GM21528 (cell line): ENCODE measurements at regions not wholly inside any gene's neighbourhood (a gene's known extent, or its start where the extent isn't known, plus 50 kb on each side); places are given as distances from the start of the nearest gene placed in this dataset.

Source experiments
- ATAC-seq: cut with Tn5 transposase; IDR thresholded peaks from one replicate; pipeline ENCODE4 v1.9.1; 2021; ENCODE audit warnings: mild to moderate bottlenecking, moderate library complexity; ENCODE audit not compliant: unreplicated experiment, low FRiP score

DNA sequence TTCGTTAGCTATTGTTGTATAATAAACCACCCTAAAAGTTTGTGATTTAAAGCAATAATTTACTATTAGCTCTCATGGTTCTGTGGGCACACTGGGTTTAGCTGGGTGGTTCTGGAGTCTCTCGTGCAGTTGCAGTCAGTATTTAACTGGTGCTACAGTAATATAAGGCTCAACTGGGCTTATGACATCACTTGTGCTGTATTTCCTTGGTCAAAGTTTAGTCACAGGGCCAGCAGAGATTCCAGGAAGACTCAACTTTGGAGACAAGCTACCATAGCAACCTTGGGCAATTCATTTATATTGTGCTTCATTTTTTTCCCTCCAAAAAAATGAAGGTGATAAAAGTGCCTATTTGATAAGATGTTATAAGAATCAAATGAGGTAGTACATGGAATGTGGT is 204.2 kb upstream of the GUCY1A2 start:
- ATAC-seq, result no peak

DNA sequence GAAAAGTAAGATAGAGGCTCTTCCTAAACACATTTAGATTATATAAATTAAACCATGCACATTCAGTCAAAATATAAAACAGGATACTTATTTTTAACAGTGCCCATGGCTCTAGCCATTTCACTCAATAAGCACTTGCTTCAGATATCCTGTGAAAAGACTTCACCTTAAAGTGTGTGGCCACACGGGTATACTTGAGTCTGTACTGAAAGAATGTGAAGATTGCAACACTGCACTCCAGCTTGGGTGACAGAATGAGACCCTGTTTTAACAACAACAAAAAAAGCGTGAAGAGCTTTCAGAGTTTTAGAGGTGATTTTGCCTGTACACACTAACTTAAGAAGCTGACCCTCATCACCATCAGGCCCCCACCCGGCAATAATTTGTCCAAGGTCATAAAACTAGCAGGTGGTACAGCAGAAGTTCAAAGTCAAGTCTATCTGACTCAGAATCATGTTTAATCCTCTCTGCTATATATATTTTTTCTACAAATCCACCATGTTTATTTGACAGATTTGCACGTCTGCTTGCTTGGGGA is 203.5 kb upstream of the GUCY1A2 start:
- ATAC-seq, result no peak

DNA sequence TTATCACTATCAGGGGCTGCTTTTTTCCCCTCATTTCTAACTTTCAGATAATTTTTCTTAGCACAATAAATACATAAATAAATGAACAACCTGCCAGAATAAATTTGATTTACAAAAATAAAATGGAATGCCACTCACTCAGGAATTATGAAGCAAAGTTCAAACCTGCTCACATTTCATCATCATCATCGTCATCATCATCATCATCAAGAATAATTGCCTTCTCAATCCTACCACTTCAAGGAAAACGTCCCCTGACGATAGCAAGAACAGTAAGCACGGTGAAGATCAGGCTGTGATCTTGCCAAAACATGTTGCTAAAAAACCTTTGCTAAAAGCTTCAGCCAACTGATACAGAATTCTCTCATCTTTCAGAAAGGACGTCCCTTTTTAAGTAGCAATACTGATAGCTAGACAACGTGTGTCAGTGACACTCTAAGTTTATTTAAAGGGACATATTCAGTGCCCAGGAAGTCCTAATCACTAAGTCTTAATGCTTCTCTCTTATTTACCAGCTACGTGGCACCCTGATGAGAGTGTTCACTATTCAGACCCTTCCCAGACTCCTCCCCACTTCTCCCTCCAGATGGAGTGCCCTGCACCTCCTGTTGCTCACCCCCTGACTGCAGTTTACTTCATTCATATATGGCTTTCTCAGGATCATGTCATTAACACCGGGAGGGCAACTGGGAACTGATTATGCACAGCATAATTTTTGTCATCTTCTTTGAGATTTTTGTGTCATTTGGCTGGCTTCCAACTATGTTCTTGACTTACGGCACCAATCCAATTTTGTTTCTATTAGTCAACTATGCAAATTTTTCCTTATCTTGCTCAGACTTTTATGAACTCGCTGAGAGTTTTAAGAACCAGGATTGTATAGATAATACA is 200.1 kb upstream of the GUCY1A2 start:
- ATAC-seq, result no peak

DNA sequence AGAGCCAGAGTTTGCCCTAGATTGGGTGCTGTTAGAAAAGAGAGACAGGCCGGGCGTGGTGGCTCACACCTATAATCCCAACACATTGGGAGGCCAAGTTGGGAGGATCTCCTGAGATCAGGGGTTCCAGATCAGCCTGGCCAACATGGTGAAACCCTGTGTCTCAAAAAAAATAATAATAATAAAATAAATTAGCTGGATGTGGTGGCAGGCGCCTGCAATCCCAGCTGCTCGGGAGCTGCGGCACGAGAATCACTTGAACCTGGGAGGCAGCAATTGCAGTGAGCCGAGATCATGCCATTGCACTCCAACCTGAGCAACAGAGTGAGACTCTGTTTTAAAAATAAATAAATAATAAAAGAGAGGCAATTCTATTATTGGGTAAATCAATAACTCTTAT is 199.2 kb upstream of the GUCY1A2 start:
- no peak for ATAC-seq

DNA sequence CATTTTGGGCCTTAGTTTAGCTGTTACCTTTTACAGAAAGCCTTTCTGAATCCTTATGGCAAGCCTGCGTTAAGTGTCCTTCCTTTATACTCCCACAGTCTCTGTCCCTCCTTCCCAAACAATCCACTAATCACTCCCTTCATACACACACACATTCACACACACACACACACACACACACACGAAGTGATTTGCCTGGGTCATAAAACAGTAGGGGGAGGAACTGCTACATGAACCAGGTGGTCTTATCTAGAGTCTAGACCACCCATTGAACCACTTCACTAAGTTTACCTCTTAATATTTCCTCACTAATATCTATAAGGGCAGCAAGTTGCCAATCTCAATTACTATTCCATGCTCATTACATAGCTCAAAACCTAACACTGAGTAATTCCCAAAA is 196.7 kb upstream of the GUCY1A2 start:
- ATAC-seq, result no peak

DNA sequence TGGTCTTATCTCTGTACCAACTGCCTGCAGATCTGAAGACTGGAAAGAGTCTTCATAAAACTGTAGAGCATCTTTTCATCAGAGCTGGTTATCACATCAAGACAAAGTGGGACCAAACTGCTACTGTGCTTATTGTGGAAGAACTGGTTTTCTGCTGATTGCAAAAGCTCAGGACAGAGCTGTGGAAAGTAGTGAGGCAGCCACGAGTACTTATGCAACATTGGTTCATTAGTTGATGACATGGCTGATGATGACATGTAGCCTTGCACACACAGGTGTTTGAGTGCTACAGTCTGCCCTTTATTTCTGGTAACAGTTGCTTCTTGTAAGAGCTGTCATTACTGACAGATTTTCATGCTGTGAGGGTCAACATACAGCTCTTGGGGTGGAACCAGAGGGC is 185.4 kb upstream of the GUCY1A2 start:
- no peak for ATAC-seq

DNA sequence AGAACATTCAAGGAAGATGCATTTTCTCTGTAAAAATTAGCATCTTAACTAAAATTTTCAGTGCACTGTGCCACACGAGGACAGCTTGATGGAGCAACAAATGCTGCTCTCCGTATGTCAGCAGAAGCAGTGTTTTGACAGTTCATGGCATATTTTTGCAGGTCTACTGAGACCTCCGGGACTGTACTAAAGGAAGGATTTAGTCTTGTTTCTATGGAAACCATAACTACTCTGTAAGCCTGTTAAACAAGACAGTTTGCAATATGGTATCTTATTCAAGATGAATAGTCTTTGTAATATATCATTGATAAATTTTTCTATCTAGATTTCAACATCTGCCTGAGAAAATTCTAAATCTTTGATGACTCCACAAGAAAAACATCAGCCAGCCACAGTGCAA is 184.0 kb upstream of the GUCY1A2 start:
- ATAC-seq, result no peak

DNA sequence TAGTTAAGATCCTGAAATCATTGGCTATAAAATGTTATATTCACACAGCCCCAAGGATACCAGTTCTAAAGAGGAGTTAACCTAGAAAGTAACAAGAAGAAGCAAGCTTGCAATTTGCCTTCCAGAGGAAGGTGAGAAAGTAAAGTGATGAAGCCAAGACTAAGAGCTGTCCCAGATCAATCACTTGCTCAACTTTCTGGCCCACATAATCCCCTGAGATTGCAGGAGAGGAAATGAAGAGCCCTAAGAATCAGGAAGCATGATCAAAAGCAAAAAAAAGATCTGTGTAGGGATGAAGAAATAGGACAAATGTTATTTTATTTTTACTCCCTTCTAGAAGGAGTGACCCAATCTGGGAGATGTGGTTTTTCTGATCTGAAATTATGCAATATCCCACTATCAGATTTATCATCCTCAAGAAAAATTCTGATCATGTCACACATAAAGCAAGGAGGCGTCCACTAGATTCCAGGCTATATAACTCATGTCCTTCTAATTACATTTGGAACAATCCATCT is 180.3 kb upstream of the GUCY1A2 start:
- ATAC-seq, result no peak

DNA sequence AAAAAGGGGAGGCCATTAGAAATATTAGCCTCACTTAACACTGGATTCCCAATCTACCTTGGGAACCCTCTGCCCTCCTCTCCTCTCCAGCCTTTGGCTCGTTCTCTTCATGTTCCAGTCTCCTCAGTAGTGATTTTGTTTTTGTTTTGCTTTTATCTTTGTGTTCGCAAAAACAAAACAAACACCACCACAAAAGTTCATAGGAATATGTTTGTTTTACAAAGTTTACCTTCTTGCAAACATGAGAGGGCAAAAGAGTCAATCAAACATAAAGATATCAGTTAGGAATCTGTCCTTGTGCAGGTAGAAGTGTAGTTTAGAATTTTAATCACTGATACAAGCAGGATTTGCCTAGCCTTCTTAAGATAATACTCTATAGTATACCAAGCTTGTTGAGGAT is 179.7 kb upstream of the GUCY1A2 start:
- ATAC-seq, result no peak

DNA sequence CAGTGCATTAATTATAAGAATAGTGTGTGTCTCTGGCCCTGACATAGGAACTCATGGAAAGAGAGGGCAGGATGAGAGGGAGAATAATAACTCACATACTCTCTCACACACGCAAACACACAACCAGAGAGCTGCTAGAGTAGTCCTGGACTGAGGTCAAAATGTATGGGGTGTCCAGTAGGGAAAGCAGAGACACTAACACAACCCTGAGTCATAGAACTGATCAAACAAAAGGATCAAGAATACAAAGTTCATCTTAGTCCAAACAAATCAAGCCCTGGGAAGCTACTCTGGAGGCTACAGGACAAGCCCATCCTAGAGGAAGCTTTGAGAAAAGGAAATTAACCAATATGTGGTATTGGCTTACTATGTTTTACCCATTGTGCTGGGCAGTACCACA is 178.5 kb upstream of the GUCY1A2 start:
- ATAC-seq, result no peak

DNA sequence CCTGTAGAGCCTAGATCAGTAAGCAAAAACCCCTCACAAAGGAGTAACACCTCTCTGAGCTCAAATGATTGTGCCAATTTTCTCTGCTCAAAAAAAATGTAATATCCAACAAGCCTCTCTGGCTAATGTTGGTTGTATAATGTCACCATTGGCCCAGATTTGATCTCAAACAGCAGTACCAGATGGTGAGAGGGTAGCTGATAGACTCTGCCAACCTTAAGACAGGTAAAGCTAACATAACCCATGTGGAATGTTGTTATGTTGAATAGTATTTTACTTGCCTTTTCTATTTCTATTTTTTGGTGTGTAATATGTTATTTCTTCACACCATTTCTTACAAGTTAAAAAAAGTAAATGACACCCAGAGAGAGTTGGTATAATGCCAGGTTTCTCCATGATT is 166.7 kb upstream of the GUCY1A2 start:
- ATAC-seq, result no peak

DNA sequence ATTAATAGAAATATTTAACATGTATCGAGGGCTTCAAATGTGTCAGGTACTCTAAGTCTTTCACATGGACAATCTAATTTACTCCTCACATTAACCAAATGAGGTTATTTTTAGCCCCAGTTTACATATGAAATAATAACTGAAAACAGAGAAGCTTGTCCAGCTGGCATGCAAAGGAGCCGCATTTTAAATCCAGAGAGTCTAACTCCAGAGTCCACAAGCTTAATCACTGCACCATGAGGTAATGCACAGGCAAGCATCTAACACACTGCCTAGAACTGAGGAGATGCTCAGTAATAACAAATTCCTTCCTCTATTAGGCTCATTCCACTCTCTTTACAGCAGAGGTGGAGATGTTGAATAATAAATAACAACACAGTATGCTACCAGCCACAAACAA is 165.7 kb upstream of the GUCY1A2 start:
- no peak for ATAC-seq

DNA sequence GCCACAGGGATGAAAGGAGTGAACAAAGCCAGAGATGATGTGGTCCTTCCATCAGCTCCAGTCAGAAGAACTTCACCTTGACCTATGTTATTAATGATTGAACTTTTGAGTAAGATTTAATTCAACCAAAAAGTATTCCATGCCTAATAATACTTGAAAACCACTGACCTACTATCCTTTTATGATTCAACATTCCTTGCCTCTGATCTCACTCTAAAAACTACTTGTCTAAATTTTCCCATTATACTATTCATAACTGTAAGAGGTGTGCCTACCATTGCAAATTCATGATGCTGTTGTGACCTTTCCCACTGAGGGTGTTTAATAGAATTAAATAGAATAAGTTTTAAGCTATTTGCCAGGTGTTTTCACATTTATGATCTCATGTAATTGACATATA is 164.7 kb upstream of the GUCY1A2 start:
- no peak for ATAC-seq

DNA sequence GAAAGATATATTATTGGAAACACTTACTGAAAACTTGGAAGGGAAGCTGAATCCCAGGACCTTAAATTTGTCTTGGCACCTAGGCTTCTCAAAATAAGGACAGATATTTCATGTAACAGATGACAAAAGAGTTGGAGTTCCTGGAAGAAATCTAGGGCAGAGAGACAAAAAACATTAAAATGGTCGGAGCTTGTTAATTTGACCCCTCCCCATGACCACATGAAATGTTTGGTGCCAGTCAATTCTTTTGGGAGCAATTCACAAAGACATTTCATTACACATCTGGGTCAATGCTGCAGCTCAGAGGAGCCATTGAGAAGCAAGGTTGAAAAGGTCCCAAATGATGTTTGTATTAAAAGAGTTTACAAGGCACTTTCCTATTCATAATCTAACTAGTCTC is 162.0 kb upstream of the GUCY1A2 start:
- no peak for ATAC-seq

DNA sequence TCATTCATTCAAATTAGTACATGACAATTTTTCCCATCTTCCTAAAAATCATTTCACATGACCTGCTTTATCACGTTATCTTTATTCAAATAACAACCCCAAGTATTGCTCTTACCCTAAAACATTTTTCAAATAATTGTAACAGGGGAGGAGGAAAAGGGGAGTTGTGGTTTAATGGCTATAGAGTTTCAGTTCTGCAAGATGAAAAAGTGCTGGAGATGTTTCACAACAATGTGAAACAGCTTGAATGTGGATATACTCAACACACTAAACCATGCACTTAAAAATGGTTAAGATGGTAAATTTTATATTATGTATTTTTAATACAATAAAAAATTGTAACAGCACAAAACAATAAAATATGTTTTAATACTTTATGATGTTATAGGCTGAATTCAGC is 161.6 kb upstream of the GUCY1A2 start:
- ATAC-seq, result no peak

DNA sequence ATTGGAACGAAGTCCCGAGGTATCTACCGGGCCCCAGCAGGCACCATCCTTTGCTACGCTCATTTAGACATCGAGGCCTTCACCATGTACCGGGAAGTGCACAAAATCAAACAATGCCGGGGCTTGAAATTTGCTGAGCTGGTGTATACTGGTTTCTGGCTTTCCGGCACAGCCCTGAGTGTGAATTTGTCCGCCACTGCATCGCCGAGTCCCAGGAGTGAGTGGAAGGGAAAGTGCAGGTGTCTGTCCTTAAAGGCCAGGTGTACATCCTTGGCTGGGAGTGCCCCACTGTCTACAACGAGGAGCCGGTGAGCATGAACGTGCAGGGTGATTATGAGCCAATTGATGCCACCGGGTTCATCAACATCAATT is 158.8 kb upstream of the GUCY1A2 start:
- ATAC-seq, result no peak

DNA sequence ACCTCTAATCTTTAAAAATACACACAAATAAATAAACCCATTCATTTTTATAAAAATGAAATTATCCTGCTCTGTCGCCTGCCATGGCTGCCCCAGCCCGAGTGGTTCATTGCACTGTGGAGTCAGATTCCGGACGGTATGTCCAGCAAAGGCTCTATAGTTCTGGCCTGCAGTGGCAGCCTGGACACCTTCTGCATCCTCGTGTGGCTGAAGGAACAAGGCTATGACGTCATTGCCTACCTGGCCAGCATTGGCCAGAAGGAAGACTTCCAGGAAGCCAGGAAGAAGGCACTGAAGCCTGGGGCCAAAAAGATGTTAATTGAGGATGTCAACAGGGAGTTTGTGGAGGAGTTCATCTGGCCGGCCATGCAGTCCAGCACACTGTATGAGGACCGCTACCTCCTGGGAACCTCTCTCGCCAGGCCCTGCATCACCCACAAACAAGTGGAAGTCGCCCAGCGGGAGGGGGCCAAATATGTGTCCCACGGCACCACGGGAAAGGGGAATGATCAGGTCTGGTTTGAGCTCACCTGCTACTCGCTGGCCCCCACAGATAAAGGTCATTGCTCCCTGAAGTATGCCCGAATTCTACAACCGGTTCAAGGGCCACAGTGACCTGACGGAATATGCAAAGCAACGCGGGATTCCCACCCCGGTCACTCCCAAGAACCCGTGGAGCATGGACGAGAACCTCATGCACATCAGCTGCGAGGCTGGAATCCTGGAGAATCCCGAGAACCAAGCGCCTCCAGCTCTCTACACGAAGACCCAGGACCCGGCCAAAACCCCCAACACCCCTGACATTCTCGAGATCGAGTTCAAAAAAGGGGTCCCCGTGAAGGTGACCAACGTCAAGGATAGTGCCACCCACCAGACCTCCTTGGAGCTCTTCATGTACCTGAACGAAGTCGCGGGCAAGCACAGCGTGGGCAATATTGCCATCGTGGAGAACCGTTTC is 158.2 kb upstream of the GUCY1A2 start:
- ATAC-seq, result no peak

DNA sequence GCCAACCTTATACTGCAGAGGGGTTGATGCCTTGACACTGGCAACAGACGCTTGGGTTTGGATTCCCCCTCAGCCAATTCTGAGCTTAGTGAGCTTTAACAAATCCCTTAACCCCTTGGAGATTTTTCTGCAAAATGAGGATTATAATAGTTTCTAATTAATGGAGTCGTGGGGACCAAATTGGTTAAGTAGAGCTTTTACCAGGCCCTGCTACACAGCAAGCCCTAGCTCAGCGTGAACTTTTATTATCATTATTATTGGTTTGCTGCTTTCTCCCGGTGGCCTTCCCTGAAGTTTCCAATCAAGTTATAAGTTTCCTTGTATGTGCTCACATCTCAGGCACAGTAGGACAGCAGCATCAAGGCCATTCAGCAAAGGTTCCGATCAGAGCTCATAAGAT is 156.6 kb upstream of the GUCY1A2 start:
- no peak for ATAC-seq

DNA sequence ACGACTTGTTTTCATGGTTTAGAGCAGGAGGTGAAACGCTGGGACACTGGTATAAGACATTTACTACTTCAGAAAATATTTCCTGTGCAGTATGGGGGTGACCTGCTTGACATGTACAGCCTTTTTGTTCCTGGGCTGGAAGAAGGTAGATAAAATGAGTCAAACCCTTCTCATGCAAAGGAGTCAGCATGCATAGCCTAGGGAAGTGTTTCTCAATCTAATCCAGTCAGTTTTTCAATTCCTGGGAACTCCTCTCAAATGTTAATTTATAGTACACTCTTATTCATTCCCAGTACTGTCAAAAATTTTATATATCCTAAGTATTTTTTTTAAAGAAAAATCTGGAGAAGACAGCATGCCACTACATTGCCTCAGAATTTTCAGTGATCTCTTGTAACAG is 154.7 kb upstream of the GUCY1A2 start:
- no peak for ATAC-seq

DNA sequence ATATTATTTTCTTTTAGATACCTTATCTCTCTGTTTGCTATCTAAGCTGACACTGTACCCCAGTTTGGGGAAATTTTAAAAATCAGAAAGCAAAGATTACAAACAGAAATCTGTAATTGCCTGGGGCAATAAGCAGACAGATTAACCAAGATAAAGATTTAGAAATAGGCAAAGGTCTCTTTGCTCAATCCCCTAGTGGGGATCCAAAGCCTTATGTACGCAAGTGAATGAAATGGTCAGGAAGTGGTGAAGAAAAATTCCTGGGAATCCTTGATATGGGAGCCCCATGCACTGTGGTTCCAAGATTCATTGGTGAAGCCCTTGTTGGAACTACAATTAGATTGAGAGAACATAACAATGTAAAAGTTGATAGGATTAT is 139.5 kb upstream of the GUCY1A2 start:
- no peak for ATAC-seq

DNA sequence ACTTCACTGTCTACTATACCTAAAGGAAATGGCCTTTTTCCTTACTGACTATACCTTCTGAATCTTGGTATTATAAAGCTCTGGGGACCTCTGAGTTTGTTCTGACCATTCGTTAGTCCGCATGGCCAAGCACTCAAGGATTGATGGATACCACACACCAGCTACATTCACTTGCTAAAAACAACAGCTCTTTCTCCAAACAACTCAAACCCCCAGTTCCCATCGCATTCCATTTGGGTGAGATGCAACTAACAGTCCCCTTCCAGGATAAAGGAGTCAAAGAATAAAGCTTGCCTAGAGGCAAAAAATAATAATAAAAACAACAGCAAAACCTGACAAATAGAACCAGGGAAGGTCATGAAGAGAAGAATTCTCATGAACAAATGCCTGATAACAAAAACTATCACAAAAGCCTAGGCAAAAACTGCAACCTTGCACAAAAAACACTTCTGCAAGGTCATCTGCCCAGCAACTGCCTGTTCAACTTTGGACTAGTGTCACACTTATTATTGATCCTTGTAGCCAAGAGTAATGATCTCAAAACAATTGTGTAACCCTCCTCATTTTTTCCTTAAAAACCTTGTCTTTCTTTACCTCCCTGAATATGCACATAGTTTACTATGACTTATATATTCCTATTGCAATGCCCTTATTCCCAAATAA is 139.0 kb upstream of the GUCY1A2 start:
- no peak for ATAC-seq
